IPS-NIHi11 (cell line): ENCODE measurements at regions not wholly inside any gene's neighbourhood (a gene's known extent, or its start where the extent isn't known, plus 50 kb on each side); places are given as distances from the start of the nearest gene placed in this dataset.
"Not testable (repeated sequence)": the region's sequence is repeated elsewhere in the genome, so short reads cannot be mapped to it uniquely, and the experiment has no call there.

Experiments used
- DNase-seq: peaks from one replicate; pipeline ENCODE4 v3.0.0; 2012; ENCODE audit warnings: mixed read lengths, low spot score

DNA sequence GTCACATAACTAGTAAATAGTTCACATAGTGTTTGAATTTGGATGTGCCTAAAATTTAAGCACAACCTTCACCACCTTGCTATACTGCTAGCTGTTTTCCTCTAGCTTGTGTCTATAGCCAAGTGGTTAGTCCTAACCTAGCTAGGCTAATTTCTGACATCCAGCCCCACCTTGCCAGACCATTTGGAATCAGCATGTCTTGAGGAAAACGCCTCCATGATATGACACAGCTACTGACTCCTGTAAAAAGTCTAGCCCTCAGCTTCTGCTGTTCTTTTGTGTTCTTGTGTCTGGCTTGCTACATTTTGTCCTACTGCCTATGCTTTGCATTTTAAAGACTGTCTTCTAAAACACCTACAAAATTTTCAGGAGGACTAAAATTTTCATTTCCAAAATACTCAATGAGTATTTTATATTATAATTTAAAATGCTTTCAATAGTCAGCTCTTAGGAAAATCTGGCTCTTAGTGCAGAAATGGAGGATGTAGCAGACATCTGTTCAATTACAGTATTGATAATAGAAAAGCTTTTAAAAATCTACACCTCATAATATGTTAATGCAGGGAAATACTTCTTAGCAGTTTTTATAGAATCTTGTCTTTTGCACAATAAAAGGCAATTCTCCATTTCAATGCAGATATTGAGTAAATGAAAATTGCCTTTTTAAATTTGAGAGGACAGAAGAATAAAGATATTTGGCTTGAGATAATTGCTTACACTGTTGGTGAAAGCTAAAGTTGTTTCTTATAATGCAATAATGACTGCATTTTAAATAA lies 160.8 kb upstream of the APP start:
- no peak for DNase-seq

DNA sequence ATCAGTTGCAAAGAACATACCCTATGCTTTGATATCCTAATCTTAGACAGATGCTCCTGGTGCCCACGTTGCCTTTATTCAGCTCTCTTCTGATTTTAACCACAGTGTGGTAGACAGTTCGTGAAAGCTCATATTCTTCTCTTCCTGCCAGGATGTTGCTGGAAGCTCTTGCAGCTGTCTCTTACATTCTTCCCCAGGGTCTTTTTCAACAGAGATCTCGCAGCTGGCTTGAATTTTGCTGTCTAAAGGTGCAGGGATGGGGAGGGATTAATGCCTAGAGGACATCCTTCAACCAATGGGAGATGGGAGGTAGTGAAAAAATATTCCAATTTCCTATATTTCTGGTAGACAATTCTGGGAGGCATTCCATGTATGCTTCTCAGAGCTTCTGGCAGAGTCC lies 150.0 kb upstream of the APP start:
- DNase-seq: no peak

DNA sequence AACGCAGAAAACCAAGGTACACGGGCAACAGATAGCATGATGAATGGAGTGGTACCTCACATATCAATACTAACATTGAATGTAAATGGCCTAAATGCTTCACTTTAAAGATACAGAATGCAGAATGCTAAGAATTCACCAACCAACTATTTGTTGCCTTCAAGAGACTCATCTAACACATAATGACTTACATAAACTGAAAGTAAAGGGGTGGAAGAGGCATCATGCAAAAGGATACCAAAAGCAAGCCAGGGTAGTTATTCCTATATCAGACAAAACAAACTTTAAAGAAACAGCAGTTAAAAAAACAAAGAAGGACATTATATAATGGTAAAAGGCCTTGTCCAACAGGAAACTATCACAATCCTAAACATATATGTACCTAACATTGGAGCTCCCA lies 137.1 kb upstream of the APP start:
- no peak for DNase-seq

DNA sequence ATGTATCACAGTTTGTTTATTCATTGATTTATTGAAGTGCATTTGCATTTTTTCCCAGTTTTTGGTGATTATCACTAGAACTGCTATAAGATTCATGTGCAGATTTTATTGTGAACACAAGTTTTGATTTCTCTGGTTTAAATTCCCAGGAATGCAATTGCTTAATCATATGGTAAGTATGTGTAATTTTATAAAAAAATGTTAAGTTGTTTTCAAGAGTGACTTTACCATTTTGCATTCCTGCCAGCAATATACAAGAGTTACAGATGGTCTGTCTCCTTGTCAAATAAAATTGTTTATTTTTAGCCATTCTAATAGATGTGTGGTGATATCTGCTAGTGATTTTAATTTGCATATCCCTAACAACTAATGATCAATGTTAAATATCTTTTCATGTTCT lies 127.3 kb upstream of the APP start:
- DNase-seq: no peak

DNA sequence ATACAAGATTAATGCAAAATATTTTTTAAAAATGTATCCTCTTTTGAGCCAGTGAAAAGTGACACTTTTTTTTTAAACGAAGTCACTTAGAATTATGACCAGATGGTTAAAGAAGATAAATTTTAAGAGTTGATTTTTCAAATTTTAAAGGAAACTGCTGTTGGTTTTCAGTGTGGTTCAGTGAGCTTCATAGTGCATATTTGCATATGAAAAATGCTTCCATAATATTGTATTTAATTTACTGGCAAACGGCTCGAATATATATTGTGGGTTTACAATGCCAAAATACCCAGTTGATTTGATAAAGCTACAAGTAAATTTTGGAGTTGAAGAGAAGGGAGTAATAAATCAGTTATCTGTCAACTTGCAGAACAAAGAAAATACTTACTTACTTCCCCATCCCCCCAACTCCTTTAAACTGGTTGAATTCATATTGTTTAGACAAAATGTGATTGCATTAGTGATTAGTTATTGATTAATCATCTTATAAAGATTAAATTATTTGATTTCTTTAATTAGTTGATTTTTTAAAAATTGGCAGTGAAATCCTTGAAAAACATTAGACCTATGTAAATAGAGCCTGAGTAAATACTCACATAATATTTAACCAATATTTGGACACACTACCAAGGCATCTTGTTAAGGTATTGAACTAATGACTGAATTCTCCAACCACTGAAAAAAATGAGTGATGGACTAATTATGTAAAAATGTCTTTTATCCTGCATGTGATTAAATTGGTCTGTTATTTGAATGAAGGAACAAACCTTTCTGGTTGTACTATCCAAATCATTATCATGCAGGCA lies 122.8 kb upstream of the APP start:
- DNase-seq: no peak

DNA sequence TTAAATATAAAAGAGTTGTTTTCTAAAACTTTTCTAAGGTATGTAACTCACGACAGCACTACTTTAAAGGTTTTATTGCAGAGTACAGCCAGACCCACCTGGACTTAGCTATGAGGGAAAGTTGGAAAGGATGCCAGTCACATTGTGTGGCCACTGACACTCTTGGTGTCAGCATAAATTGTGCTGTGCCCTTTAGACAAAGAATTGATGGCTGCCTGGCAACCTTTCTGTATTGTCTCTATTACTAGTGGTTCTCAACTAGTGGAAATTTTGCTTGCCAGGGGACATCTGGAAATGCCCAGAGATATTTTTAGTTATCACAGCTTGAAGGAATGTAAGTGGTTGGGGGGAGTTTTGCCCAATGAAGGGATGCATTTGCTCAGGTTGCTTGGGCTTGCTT lies 117.5 kb upstream of the APP start:
- DNase-seq: no peak

DNA sequence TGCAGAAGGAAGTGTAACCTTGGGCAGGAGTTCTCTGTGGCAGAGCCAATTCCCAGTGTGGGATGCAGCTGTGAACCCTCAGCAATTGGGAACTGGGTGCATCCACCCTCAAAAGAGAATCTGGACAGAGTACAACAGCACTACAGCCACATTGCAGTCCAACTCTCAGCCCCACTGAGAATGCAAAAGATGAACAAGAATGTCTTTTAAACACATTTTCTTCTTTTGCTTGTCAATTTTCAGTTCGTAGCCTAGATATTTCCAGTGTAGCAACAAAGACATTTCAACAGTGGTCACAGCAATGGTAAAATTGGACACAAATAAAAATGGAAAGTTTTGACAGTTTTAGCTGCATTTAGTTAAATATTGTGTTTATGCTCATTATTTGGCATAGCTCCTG lies 114.0 kb upstream of the APP start:
- no peak for DNase-seq

DNA sequence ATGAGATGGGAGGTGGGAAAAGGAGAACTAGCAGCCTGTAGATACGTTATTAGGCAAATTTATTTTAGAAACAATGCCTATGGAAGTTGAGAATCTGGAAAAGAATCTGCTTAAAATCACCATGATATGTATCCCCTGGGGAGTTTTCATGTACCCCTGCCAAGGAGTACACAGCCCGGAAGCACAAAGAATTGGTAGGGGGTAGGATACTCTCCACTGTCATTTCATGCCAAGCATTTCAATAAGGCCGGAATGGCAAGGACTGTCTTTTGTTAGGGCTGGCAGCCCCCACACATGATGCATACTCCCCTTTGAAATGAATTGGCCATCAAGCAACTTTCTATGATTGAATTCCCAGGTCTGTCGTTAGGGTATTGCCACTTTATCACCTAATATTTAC lies 111.5 kb upstream of the APP start:
- DNase-seq: peak; percentile 10

DNA sequence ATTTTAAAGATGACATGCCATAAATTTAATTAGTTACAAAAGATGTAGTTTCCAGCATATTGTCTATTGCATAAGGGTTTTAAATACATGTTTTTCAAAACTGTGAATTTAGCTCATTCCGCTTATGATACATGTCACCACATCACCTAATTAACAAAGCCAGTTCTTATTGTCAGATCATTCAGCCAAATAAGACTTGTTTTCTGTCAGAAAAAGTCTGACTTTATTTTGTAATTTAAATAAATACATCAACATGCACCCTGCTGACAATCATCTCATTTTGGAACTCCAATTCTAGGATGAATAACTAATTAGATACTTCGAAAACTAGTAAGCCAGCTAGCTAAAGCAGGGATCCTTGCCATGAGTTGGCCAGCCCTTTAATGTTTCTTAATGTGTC lies 110.9 kb upstream of the APP start:
- DNase-seq: no peak

DNA sequence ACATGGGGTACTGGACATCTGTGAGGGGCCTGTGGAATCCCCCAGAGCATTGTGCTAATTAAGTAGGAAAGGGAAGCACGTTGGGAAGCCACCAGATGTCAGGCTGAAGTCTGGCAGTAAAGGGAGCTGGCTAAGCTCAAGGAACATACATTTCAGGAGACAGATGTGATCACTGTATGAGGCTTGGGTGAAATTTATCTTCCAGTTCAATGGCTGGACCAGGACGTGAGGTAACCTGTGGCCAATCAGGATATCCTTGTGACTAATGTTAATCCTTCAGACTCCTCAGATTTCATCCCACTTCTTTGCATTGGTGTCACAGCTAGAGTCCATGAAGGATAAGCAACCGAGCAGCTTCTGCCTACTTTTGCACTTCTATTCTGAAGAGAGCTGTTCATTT lies 110.2 kb upstream of the APP start:
- peak; percentile 22 for DNase-seq

DNA sequence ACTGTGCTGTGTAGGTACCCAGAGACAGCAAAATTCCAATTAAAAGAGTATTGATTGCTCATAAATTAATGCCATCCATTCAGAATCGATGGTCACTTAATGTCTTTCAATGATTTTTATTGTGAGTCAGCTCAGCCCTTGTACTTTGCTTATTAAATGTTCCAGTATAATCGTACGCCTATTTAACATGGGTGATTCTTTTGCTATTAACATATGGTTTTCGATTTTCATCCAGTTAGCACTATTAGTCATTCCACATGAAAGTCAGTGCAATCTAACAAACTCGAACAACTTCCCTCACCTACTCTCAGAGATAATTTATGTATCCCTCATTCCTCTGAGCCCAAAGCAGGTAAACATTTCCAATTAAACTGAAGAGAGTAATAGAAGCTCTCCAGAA lies 109.6 kb upstream of the APP start:
- DNase-seq: no peak

DNA sequence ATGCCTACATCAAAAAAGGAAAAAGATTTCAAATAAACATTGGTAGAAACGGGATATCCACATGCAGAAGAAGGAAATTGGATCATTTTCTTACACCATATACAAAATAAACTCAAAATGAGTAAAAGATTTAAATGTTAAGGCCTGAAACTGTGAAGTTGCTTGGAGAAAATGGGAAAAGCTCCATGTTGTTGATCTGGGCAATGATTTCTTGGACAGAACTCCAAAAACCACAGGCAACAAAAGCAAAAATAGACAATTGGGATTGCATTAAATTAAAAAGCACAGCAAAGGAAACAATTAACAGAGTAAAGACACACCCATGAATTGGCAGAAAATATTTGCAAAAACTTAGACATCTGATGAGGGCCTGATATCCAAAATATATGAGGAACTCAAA lies 105.2 kb upstream of the APP start:
- DNase-seq: no peak

DNA sequence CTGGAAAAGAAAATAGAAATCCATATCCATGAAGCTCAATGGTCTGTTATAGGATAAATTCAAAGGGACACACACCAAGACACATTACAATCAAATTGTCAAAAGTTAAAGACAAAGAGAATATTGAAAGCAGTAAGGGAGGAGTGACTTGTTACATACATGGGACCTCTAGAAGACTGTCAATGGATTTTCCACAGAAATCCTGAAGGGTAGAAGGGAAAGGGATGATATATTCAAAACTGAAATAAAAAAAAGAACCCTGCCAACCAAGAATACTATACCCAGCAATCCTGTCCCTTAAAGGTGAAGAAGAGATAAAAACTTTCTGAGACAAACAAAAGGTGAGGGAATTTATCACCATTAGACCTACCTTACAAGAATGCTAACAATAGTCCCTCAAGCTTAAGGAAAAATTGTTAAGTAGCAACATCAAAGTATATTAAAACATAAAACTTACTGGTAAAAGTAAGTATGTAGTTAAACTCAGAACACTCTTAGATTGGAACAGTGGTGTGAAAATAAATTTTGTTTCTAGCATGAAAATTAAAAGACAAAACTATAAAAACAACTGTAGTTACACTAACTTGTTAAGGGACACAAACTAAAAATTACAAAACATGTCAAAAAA lies 103.2 kb upstream of the APP start:
- DNase-seq: no peak

DNA sequence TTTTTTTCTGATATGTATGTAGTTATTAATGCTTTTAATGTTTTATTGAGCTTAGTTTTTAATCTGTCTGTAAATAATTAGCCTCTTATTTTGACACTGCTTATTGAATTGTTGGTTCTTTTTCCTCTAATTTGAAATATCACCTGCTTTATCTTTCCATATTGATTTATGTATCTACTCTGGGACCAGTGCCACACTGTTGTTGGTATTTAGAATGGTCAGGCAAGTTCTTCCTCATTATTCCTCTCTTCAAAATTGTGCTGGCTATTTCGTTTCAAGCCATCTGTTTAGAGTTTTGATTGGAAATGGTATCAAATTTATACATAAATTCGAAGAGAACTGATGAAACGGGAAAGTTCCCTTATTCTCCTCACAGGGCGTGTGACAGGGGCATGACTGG lies 96.8 kb upstream of the APP start:
- DNase-seq: no peak

DNA sequence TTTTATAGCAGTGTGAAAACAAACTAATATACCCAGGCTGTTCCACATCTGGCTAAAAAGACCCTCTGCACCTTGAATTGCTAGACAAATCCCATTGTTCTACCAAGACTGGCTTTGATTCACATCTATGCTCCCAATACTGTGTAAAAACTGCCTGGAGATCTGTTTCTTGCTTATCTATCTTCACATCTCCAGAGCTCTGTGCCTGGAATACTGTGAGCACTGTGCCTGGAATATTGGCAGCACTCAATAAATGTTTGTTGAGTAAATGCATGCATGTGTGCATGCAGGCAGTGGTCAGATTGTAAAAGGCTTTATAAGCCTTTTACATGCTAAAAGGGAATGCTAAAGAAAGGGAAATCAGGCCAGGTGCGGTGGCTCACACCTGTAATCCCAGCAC lies 75.5 kb upstream of the APP start:
- DNase-seq: no peak

DNA sequence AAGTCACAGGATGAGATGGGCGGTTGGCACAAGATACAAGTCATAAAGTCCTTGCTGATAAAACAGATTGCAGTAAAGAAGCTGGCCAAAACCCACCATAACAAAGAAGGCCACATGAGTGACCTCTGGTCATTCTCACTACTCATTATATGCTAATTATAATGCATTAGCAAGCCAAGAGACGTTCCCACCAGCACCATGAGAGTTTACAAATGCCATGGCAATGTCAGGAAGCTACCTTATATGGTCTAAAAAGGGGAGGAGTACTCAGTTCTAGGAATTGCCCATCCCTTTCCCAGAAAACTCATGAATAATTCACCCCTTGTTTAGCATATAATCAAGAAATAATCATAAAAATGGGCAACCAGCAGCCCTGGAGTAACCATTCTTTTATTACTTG lies 74.9 kb upstream of the APP start:
- no peak for DNase-seq

DNA sequence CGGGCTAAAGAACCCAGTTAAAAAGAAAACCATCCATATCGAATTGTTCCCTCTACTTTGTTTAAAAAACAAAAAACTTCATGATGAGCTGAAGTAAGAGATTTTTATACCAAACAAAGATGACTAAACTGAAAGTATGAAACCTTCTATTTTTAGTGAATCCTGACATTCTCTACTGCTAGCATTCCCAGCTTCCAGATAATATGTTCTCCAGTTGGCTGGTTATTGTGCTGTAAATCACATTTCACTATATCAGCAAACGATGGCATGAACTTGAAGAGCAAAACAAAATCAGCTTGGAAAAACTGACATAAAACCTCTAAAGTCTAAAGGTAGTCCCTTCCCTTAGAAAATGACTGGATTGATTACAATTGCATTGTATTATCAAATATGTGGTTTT lies 68.1 kb upstream of the APP start:
- no peak for DNase-seq

DNA sequence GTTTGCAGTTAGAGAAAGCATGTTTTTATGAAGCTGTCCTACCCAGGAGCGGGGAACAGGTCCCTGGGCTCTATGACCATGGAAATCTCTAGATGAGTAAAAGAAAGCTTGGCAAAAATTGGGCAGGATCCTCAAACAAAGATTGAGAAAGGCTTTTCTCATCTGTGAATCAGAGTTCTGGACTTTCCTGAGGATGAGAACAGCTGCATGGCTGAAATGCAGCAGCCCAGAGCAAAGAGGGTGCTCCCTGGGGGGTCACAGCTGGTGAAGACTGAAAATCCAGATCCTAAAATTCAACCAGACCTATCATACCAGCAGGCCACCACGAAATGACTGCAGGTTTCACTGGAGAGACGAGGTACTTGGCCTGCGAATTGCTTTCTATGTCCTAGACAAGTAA lies 65.7 kb upstream of the APP start:
- DNase-seq: no peak

DNA sequence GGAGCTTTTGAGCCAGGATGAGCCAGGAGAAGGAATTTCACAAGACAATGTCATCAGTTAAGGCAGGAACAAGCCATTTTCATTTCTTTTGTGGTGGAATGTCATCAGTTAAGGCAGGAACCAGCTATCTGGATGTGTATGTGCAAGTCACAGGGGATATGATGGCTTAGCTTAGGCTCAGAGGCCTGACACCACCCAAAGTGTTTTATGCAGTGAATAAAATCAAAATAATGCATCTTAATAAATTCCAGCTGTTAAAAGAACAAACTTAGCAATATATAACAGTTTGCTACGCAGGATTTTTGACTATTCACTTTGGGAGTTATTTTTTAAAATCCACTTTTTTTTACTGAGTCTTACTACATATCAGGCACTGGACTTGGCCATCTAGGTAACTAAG lies 62.7 kb upstream of the APP start:
- DNase-seq: not testable (repeated sequence)

DNA sequence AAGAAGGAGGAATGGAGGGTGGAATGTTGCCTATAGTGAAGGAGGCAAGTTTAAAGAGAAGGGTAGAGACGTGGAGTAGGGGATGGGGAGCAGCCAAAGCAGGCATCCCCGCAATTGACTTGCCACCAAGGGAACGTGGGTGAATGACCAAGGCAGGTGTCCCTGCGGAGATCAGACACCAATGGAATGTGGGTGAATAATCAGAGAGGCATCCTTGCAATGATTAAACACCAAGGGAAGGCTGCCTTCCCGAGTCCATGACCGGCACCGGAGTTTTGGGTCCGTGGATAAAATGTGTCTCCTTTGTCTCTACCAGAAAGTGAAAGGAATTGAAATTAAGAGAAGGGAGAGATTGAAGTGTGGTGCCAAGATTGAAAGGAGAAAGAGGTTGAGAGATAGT lies 61.9 kb upstream of the APP start:
- DNase-seq: not testable (repeated sequence)

DNA sequence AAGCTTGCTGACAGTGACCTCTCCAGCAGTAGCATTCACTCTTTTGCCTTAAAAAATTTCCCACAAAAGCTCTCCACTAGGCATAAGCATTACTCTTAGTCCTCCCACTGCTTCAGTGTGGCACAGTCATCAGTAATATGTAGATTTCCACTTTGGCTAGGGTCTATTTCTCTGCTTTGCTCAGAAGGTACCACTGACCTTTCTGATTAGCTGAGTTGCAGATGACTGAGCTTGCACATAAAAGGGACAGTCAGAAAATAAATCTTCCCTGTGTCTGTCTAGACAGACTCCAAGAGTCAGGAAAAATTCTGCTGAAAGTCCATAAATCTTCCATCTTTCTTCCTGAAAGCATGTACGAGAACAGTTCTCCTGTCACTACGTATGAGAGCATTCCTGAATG lies 56.6 kb upstream of the APP start:
- DNase-seq: no peak

DNA sequence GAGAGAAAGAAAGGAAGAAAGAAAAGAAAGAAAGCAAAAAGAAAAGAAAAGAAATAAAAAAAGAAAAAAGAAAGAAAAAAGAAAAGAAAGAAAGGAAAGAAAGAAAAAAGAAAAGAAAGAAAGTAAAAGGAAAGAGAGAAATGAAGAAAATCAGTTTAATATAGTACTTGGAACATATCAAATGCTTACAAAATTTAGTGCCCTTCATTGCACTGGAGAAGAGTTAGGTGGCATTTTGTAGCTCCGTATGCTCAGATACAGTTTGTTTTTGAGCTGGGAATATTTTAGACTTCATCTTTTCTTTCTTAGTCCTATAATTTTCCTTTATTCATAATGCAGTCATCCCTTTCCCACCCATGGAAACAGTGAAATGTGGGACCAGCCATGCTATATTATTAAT lies 56.2 kb upstream of the APP start:
- no peak for DNase-seq

DNA sequence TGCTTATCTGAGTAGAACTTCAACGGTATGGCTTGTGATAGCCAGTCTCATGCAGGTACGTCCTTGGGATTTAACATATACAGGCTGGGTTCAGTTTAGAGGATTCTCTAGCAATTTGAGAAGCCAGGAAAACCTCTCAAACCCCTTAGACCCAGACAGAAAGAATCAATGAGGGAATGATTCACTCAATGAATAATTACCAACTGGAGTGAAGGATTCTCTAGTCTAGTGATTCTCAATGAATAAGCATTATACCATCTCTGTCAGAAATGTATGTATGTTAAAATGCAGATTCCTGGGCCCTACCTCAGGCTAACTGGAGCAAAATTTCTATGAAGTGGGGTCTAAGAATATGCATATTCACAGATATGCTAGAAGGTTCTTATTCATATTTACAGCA lies 54.5 kb upstream of the APP start:
- DNase-seq: no peak
